Glutamatergic neuron (in vitro differentiated cells): ENCODE measurements at regions not wholly inside any gene's neighbourhood (a gene's known extent, or its start where the extent isn't known, plus 50 kb on each side); places are given as distances from the start of the nearest gene placed in this dataset.
A peak's percentile ranks its signal among the peaks of the same experiment; 100 is the strongest.

Experiments used
- DNase-seq: peaks from one replicate; pipeline ENCODE4 v3.0.0; 2022
- H3K27ac Mint-ChIP-seq: one replicate; pipeline ENCODE4 v1.8.0; 2020; ENCODE audit warnings: mild to moderate bottlenecking, mixed read lengths, inconsistent platforms; ENCODE audit not compliant: unreplicated experiment
- H3K27me3 Mint-ChIP-seq: one replicate; pipeline ENCODE4 v1.8.0; 2020; ENCODE audit warnings: mild to moderate bottlenecking, moderate library complexity, mixed read lengths, inconsistent platforms; ENCODE audit not compliant: unreplicated experiment
- H3K36me3 Mint-ChIP-seq: one replicate; pipeline ENCODE4 v1.8.0; 2020; ENCODE audit warnings: mild to moderate bottlenecking, mixed read lengths, inconsistent platforms; ENCODE audit not compliant: unreplicated experiment
- H3K4me1 Mint-ChIP-seq: one replicate; pipeline ENCODE4 v1.8.0; 2020; ENCODE audit warnings: mild to moderate bottlenecking, low read depth, mixed read lengths, inconsistent platforms; ENCODE audit not compliant: unreplicated experiment
- H3K4me3 Mint-ChIP-seq: one replicate; pipeline ENCODE4 v1.8.0; 2020; ENCODE audit warnings: mild to moderate bottlenecking, mixed read lengths, inconsistent platforms; ENCODE audit not compliant: unreplicated experiment
- H3K9me3 Mint-ChIP-seq: one replicate; pipeline ENCODE4 v1.8.0; 2020; ENCODE audit warnings: mild to moderate bottlenecking, moderate library complexity, mixed read lengths, inconsistent platforms; ENCODE audit not compliant: unreplicated experiment
- TF ChIP-seq, protein P1 (sequence below): fragments of 200-600 bp; sonication (generic); IDR thresholded peaks from one replicate; pipeline ENCODE4 v1.5.0; 2021; ENCODE audit not compliant: partially characterized antibody, unreplicated experiment

DNA sequence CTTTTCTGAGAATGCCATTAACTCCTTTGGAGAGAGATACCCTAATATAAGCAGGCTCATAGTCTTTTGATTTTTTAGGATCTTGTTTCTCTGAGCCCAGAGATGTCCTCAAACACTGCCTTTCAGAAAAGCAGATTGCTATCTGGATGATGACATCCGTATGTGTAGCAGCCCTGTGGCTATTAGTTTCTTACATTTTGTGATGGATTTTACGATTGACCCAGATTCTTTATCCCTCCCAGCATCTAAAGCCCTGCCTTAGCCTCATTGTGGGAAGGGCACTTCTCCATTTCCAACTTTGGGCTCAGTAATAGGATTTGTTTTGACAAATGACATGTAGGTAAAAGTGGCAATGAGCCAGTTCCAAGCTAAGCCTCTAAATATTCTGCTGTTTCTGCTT lies 300.3 kb downstream of the TTLL7 start:
- Mint-ChIP-seq H3K36me3 (peaks cover 4% of the 10 kb centered on the region), H3K4me3 (no peak overlapping the region), H3K27me3 (no peaks in the 10 kb centered on the region), H3K4me1 (peaks cover 44% of the 10 kb centered on the region), H3K9me3 (peaks cover 4% of the 10 kb centered on the region), H3K27ac (peak overlapping the region; percentile 36)
- TF ChIP-seq, protein P1, sequence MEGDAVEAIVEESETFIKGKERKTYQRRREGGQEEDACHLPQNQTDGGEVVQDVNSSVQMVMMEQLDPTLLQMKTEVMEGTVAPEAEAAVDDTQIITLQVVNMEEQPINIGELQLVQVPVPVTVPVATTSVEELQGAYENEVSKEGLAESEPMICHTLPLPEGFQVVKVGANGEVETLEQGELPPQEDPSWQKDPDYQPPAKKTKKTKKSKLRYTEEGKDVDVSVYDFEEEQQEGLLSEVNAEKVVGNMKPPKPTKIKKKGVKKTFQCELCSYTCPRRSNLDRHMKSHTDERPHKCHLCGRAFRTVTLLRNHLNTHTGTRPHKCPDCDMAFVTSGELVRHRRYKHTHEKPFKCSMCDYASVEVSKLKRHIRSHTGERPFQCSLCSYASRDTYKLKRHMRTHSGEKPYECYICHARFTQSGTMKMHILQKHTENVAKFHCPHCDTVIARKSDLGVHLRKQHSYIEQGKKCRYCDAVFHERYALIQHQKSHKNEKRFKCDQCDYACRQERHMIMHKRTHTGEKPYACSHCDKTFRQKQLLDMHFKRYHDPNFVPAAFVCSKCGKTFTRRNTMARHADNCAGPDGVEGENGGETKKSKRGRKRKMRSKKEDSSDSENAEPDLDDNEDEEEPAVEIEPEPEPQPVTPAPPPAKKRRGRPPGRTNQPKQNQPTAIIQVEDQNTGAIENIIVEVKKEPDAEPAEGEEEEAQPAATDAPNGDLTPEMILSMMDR = no peak
- DNase-seq = no peak

DNA sequence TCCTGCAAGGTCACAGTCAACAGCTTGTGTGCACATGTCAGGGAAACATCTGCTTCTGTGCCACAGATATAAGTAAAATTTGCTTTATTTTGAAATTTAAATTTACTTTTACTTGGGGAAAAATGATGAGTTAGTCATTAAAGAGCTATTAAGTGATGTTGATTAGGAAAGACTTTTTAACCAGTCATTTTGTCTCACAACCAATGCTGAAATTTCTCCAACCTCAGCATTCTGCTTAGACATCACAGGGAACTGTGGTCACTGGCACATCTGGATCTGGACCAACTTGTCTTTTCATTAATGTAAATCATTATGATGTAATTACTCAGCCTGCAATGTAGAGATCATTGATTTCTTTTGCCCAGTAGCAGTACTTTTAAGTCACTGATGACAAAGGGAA lies 301.0 kb downstream of the TTLL7 start:
- H3K9me3 Mint-ChIP-seq = peaks cover 4% of the 10 kb centered on the region
- H3K27ac Mint-ChIP-seq = no peak overlapping the region
- no peaks in the 10 kb centered on the region for H3K27me3 Mint-ChIP-seq
- H3K36me3 Mint-ChIP-seq = peaks cover 4% of the 10 kb centered on the region
- DNase-seq = no peak
- peaks cover 51% of the 10 kb centered on the region for H3K4me1 Mint-ChIP-seq
- TF ChIP-seq, protein P1 = no peak
- H3K4me3 Mint-ChIP-seq = no peak overlapping the region

DNA sequence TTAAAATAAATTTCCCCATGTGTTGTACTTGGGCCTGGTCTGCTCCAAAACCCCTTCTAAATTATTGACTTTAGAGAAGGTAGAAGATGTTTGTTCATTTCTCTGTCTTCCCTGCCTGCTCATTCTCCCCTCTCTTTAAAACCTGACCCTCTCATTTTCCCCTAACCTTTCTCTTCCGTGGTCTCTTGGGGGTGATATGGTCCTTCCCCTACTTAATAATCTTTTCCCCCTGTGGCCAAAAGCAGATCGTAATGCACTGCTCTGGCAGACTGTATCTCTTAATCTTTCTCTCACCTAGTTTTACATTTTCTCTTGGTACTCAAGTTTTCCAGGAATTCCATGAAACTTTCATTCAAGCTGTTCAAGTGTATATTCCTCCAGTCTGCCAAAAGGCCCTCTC lies 301.7 kb downstream of the TTLL7 start:
- TF ChIP-seq, protein P1 = no peak
- peaks cover 4% of the 10 kb centered on the region for H3K9me3 Mint-ChIP-seq
- peaks cover 4% of the 10 kb centered on the region for H3K27me3 Mint-ChIP-seq
- H3K27ac Mint-ChIP-seq = no peak overlapping the region
- peaks cover 4% of the 10 kb centered on the region for H3K36me3 Mint-ChIP-seq
- peaks cover 58% of the 10 kb centered on the region for H3K4me1 Mint-ChIP-seq
- H3K4me3 Mint-ChIP-seq = peak overlapping the region; percentile 26
- DNase-seq = no peak

DNA sequence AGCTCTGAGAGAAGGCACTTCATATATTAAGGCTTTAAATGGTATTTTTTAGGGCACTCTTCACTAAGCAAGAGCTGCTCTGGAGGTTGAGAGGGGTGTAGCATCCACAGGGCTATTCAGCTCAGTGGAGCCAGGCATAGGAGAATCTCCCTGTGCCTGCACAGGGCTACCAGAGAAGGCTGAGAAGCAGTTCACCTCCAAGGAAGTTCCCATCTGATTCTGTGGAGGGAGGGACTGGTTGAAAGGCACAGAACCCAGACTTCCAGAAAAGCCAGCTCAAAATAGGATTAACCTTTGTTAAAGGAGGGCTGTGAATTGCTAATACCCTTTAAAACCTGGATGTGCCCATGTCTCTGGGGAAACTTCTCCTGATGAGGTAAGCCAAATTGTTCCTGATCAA lies 304.5 kb downstream of the TTLL7 start:
- Mint-ChIP-seq H3K36me3 (peaks cover 3% of the 10 kb centered on the region), H3K4me3 (peak overlapping the region; percentile 34), H3K27me3 (peaks cover 4% of the 10 kb centered on the region), H3K4me1 (peaks cover 60% of the 10 kb centered on the region), H3K27ac (peak overlapping the region; percentile 97), H3K9me3 (peaks cover 2% of the 10 kb centered on the region)
- DNase-seq = no peak
- TF ChIP-seq, protein P1 = no peak

DNA sequence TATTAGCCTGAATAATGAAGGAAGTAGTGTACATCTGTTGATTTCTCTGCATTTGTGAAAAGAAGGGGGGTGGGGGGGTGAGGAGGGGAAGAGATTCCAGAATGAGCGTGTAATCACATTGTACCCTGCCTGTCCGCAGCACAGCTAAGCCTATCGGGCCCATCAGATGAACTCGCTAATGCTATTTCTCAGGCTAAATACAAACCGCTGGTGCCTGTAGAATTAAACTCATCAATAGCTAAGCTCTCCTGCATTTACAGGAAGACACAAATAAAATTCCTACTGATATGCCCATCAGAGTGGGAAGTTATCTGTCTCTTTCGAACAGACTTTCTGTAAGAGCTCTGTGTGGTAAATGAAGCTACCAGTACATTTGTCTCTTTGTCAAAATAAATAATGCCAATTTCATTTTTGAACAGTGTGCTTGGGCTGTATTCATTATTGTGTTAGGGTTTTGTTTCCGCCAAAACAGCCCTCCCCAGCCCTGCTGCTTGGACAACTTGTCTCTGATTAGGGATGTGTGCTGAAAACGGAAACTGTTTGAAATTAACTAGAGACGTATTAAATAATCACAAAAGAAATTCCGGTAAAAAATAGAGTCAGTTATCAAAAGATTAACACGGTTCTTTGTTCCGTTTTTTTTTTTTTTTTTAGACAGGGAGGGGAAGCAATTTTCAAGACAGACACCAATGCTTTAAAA lies 305.4 kb downstream of the TTLL7 start:
- peaks cover 57% of the 10 kb centered on the region for H3K4me1 Mint-ChIP-seq
- no peaks in the 10 kb centered on the region for H3K9me3 Mint-ChIP-seq
- H3K36me3 Mint-ChIP-seq = peaks cover 2% of the 10 kb centered on the region
- peak; percentile 16 for DNase-seq
- H3K27ac Mint-ChIP-seq = peak overlapping the region; percentile 97
- H3K27me3 Mint-ChIP-seq = peaks cover 4% of the 10 kb centered on the region
- peak overlapping the region; percentile 77 for H3K4me3 Mint-ChIP-seq
- TF ChIP-seq, protein P1 = no peak
